ENCODE measurements at regions not wholly inside any gene's neighbourhood (a gene's known extent, or its start where the extent isn't known, plus 50 kb on each side); places are given as distances from the start of the nearest gene placed in this dataset.

- no peak for TF ChIP-seq CTCF (IDR thresholded peaks at IDR 0.05)
- TF ChIP-seq ZFX (IDR thresholded peaks at IDR 0.05; ENCODE audit: borderline replicate concordance), result no peak
These were observed 564.1 kb downstream of the GBE1 start for GRCh38 chr3:81197386-81197785.

Measured in 22Rv1 (cell line).